A673 (cell line): ENCODE measurements at regions not wholly inside any gene's neighbourhood (a gene's known extent, or its start where the extent isn't known, plus 50 kb on each side); places are given as distances from the start of the nearest gene placed in this dataset.

Experiments used
- CTCF ChIP-seq: fragments of 300-800, 200-600 bp; sonication (generic); conservative IDR thresholded peaks from 2 replicates; pipeline ENCODE4 v1.5.1; 2017; ENCODE audit warnings: low read depth, mild to moderate bottlenecking, antibody characterized with exemption, low read length, moderate library complexity, mixed read lengths
- EZH2 ChIP-seq: fragments of 200-600 bp; sonication (generic); IDR thresholded peaks from 2 replicates; pipeline ENCODE4 v1.6.1; 2017; ENCODE audit warnings: borderline replicate concordance, low read depth, mild to moderate bottlenecking, mixed read lengths, antibody characterized with exemption, low read length; ENCODE audit not compliant: poor library complexity, severe bottlenecking

GRCh38 chr6:2441601-2442475 lies 196.4 kb upstream of the GMDS start:
- TF ChIP-seq CTCF: no peak
- TF ChIP-seq EZH2: no peak
